ENCODE measurements at regions not wholly inside any gene's neighbourhood (a gene's known extent, or its start where the extent isn't known, plus 50 kb on each side); places are given as distances from the start of the nearest gene placed in this dataset.

- ChIA-PET POLR2A (no interaction called here), CTCF (interaction anchor here (0.6 to 0.7 kb wide), 2 partner anchors 190 to 1107 kb away, joined by 3 to 7 read pairs; no protein-coding TSS in a partner anchor)
These were observed 244.2 kb downstream of the CBLL2 start for GRCh38 chrX:22516893-22517292.

More at GRCh38 chrX:22516893-22517292, 244.2 kb downstream of the CBLL2 start:
- H3K4me3 ChIP-seq (ENCODE audit: low read depth, low read length), result no peak overlapping the region
- H3K9me3 ChIP-seq (ENCODE audit: control insufficient read depth, insufficient read depth, low read depth, low read length), result no peaks in the 10 kb centered on the region
- no peaks in the 10 kb centered on the region for H3K4me1 ChIP-seq (ENCODE audit: control insufficient read depth, insufficient read depth, low read length)
- H3K36me3 ChIP-seq (ENCODE audit: control insufficient read depth in 2 of 2, insufficient read depth in 1 of 2, low read length in 2 of 2), result no peaks in the 10 kb centered on the region
- no peak for TF ChIP-seq HIC1 (tag by site-specific recombination; IDR thresholded peaks at IDR 0.05)
- no peak for TF ChIP-seq ZNF10 (tag by site-specific recombination; IDR thresholded peaks at IDR 0.05)
- no peak for TF ChIP-seq ZNF311 (tag by site-specific recombination; IDR thresholded peaks at IDR 0.05; ENCODE audit: borderline replicate concordance)
- no peak for TF ChIP-seq ZNF624 (tag by site-specific recombination; IDR thresholded peaks at IDR 0.05)
- no peak for TF ChIP-seq ZNF791 (tag by site-specific recombination; IDR thresholded peaks at IDR 0.05)
- TF ChIP-seq ZNF571 (tag by site-specific recombination; IDR thresholded peaks at IDR 0.05), result no peak
- no peak for TF ChIP-seq ZNF341 (tag by site-specific recombination; IDR thresholded peaks at IDR 0.05; ENCODE audit: low read depth)
- TF ChIP-seq PBX3 (CRISPR knock-in tag; IDR thresholded peaks at IDR 0.05), result no peak
- no peak for TF ChIP-seq EGR2 (tag by site-specific recombination; IDR thresholded peaks at IDR 0.05; ENCODE audit: low read depth)
- TF ChIP-seq ZNF280C (tag by site-specific recombination; IDR thresholded peaks at IDR 0.05), result no peak
- no peak for TF ChIP-seq ZNF558 (tag by site-specific recombination; IDR thresholded peaks at IDR 0.05)
- TF ChIP-seq HOXA7 (CRISPR knock-in tag; IDR thresholded peaks at IDR 0.05; ENCODE audit: borderline replicate concordance), result no peak
- TF ChIP-seq ZNF623 (tag by site-specific recombination; IDR thresholded peaks at IDR 0.05), result no peak
- TF ChIP-seq, protein P1, sequence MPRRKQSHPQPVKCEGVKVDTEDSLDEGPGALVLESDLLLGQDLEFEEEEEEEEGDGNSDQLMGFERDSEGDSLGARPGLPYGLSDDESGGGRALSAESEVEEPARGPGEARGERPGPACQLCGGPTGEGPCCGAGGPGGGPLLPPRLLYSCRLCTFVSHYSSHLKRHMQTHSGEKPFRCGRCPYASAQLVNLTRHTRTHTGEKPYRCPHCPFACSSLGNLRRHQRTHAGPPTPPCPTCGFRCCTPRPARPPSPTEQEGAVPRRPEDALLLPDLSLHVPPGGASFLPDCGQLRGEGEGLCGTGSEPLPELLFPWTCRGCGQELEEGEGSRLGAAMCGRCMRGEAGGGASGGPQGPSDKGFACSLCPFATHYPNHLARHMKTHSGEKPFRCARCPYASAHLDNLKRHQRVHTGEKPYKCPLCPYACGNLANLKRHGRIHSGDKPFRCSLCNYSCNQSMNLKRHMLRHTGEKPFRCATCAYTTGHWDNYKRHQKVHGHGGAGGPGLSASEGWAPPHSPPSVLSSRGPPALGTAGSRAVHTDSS (tag by site-specific recombination; IDR thresholded peaks at IDR 0.05), result no peak
- no peak for TF ChIP-seq ZNF239 (tag by site-specific recombination; IDR thresholded peaks at IDR 0.05)
- no peak for TF ChIP-seq INSM2 (tag by site-specific recombination; IDR thresholded peaks at IDR 0.05)
- no peak for TF ChIP-seq ZNF132 (tag by site-specific recombination; IDR thresholded peaks at IDR 0.05; ENCODE audit: borderline replicate concordance)
- no peak for TF ChIP-seq ZBTB8A (tag by site-specific recombination; IDR thresholded peaks at IDR 0.05)
- no peak overlapping the region for H3K27ac ChIP-seq (ENCODE audit: extremely low read depth, low read depth, low read length)

Measured in HEK293 (cell line).